Fibroblast of skin of abdomen (primary cell): ENCODE measurements at regions not wholly inside any gene's neighbourhood (a gene's known extent, or its start where the extent isn't known, plus 50 kb on each side); places are given as distances from the start of the nearest gene placed in this dataset.

Experiments
- DNase-seq: peaks from one replicate; pipeline ENCODE4 v3.0.0-alpha.2; 2013

DNA sequence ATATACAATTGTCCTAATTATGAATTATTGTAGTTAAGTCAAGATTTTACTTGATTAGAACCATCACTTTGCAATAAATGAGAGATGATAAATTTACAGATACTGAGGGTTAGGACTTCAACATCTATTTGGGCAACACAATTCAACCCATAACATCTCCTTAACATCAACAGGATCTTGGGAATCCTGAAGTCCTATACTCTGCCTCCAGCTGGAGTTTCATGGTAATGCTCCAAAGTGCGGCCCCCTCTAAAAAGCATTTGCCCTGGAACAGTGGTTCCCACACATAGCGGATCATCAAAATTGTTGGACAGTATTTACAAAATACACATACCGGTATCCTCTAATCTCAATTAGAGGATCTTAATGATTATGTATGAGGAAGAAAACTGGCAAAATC, 618.6 kb downstream of the CENPC start:
- DNase-seq: no peak

DNA sequence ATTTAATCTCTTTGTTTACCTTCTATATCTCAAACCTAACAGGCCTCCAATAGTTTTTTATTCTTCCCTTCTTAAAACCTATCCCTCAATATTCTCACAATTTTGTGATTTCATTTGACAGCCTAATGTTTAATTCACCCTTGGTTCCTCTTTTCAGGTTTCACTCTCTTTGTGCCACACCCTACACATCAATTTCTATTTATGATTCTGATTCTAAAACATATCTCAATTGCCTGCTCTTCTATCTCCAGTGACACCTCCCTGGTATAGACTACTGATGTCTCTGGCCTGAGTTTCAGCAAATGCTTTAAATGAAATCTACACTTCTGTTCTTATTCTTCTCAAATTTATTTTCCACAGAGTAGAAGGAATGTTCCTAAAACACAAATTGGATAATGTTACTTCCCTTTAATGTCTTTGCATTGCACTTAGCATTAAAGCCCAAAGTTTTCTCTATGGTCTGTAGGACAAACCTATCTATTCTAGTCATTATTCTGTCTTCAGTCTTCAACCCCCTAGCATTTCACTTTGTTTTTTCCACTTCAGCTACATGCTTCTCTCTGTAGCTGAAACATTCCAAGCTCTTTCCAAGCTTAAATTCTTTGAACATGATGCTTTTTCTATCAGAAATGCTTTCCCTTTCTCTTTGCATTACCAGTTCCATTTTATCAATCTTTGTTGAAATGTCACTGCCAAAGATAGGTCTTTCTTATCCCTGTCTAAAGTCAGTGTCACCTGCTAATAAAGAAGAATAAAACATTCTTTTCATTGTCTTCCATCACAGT, 622.0 kb downstream of the CENPC start:
- no peak for DNase-seq

DNA sequence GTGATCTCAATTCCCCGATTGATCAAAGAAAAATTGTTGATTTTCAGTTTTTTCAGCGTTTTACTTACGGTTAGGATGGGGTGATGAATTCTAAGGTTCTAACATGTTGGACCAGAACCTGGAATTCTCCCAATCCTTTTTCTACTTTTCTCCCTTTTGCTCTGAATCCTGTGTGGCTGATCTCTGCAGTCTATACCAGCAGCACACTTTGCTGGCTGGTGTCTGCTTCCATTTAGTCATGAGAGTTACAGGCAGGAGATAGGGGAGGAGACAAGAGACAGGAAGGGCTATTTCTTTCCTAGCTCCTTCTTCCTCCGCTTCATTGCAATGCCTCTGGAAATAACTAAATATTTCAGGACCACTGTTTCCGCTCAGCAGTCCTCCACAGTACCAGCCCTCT, 623.9 kb downstream of the CENPC start:
- DNase-seq: no peak

DNA sequence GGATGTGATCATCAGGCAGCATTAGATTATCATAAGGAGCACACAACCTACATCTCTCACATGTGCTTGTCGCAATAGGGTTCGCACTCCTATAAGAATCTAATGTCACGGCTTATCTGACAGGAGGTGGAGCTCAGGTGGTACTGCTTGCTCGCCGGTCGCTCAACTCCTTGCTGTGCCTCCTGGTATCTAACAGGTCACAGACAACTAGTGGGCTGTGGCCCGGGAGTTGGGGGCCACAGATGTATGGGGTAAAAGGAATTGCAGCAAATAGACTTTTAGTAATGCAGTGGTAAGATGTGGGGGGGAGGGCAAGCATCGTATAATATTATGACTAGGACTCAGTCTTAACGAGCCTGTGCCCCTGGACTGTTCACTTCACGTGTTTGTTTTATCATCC, 624.8 kb downstream of the CENPC start:
- no peak for DNase-seq

DNA sequence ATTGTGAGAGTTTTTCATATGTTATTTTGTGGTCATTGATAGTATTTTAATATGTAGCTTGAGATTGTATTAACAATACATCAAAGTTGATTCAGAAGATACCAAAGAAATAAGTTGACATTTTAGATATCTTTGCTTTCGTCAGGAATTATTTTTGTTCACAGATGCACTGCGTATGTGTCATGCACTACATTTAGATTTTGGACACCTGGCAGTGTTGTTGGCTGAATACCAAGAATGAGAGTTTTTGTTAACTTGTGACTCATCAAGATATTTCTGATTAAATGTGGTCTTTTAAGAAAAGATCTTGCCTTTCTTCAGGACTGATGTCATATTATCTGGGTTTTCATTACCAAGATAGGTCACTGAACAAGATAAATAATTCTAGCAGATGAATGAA, 633.4 kb downstream of the CENPC start:
- peak; percentile 8 for DNase-seq

DNA sequence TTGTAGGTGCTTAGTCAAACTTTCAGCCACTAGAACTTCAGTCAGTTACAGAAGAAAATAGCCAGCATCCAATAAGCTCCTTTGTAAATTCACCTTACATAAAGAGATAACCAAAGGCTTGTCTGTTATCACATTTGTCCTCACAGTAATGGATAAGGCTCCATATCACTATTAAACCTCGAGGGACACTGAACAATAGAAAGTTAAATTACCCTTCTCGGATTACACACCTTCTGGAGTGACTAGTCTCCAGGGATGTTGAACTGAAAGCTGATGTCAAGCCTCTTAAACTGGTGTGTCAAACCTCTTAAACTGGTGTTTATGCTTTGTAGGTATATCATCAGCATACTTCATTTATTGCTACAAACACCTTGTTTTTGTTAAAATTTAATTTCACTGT, 639.0 kb downstream of the CENPC start:
- DNase-seq: no peak

DNA sequence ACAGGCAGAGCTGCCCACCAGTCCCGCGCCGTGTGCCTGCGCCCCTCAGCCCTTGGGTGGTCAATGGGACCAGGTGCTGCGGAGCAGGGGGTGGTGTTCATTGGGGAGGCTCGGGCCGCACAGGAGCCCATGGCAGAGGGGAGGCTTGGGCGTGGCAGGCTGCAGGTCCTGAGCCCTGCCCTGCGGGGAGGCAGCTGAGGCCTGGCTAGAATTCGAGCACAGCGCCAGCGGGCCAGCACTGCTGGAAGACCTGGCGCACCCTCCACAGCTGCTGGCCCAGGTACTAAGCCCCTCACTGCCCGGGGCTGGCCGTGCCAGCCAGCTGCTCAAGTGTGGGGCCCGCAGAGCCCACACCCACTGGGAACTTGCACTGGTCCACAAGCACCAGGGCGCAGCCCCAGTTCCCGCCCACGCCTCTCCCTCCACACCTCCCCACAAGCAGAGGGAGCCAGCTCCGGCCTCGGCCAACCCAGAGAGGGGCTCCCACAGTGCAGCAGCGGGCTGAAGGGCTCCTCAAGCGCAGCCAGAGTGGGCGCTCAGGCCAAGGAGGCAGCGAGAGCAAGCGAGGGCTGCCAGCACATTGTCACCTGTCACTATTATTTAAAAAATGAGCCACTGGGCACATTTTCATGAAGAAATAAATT, 645.8 kb downstream of the CENPC start:
- DNase-seq: no peak

DNA sequence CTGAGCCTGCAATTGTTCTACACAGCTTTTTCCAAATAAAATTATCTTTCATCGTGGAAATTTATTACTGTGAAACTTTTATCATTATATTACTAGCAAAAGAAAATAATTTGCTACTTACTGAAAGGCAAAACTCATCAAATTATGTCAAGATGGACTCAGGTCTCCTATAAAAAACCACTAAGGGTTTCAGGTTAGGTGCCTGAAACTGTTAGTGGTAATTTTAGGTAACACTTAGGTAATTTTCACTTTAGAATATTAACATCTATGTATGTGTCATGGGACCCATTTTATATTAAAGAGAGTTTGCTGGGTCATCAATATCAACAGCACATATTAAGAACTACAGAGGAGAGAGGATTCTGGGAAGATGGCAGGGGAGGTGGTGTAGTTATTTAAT, 651.5 kb downstream of the CENPC start:
- no peak for DNase-seq

DNA sequence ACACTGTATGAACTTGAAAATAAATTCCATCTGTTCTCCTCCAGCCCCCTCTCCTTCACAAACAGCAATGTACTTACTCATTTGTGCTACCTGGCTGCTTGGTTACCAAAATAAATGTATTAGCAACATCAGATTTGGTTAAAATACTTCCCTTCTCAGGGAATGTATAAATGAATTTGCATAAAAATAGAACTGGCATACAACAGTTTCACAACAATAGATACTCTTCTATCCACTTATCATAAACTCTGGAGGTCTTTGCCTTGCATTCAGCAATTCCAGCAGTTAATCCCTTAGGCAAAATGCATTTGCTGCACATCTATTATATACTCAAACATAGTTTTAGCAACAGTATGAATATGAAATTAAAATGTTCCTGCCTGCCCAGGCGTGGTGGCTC, 658.2 kb downstream of the CENPC start:
- no peak for DNase-seq

DNA sequence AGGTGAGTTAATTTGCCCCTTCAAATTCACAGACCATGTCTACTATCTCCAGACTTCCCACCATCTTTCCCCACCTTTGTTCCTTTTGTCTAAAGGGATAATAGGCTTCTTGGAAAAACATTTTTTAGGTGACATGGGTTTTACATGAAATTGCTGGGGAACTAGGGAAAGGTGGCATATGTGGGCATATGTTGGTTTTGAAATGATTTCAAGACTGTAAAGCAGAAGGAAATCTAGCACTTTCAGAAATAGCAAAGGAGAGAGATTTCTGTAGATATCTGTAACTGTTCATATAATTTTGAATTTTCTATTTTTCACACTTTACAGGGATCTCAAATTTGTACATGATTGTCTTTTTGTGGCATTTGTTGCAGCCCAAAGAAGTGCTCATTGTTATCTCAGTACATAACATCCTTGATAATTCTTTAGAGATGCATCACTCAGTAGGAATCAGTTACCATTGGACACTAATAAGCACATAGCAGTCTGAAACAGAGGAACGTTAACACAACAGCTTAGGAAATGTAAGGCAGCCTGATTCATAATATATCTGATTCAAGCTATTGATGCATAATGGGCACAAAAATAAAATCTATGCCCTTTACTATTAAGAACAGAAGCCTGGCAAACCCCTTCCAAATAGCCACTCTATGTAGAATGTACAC, 659.7 kb downstream of the CENPC start:
- DNase-seq: no peak

DNA sequence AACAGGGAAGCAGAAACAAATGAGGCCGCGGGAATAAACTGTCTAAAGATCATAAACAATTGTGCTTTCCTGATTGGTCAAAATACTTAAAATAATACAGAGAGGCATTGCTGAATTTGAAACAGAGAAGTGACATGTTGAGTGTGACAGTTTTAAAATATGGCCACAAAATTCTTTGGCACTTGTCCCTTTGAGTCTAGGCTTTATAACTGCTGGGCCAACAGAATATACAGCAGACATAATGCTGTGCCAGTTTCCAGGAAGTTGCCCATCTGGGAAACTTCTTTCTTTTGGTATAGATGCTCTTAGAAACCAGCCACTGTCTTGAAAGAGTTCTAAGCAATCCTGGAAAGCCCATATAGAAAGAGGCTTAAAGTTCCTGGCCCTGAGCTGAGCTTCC, 668.4 kb downstream of the CENPC start:
- DNase-seq: no peak

DNA sequence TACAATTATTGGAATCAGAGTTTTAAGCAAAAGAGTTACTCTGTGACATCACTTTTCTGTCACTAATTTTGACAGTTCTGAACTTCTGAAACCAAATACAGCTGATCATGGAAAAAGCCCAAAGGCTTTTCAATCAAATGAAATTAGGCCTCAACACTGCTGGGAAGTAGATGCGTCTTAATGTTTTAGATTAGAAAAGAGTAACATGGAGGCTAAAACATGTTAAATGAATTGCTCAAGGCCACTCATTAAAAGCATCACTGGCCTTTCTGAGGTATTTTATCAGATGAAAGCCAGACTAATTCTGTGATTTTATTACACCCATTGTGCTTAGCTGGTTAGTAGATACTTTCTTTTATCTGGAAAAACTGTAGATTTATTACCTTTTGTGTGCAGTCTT, 672.6 kb downstream of the CENPC start:
- no peak for DNase-seq

DNA sequence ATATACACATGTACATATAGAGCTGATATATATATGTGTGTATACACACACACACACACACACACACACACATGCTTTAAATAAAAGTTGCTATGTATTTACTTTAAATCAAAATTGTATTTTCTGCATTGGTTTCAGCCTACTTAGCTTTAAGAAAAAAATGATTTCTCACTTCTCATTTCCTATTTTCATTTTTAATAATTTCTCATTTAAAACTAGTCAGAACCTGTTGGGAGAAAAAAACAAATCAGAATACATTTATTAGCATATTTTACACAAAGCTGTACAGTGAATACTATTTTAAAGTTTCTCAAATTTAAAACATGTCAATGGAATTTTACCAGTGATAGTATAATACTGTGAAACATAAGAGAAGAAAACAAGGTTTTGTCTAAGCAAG, 681.8 kb downstream of the CENPC start:
- DNase-seq: no peak

DNA sequence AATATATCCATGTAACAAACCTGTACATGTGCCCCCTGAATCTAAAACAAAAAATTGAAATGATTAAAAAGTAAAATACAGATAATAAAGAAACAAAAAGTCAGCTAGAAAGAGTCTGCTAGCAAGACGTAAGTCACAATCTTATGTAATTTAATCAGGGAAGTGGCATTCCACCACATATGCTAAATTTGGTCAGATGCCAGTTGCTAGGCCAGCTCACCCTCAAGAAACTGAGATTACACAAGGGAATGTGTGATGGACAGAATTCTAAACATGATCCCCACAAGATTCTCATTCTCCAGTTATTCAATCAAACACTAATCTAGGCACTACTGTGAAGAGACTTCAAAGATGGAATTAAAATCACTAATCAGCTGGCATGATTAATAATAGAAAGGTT, 689.3 kb downstream of the CENPC start:
- DNase-seq: no peak

DNA sequence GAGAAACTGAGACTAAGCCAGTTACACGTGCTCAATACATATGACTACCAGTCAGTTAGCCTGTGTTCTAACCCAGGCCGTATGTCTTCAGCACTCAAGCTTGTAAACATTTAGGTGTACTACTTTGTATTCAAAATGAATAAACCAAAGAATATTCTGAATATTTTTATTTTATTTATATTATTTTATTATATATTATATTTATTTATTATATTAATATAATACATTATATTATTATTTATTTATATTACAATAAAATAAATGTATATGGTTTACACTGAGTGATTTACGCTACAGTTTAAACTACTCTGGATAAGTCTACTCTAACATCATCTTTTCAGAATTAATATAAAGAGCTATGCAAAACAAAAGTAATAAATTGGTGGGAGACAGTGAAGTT, 691.5 kb downstream of the CENPC start:
- DNase-seq: no peak

DNA sequence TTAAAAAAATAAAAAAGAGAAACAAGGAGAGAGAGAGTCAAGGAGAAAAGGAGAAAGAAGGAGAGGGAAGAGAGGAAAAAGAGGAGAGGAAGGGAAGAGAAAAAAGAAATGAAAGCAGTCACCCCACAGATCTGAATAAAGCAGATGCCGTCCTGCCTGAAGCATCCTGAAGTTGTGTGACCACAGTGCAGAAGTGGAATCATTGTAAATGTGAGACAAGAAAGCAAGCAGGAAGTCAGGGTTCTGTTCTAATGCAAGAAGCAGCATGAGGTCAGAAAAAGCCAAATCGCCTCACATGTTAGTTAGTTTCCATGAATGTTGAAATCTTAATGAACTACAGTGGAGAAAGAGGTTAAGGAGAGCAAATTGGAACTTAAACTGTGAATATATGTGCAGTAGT, 692.5 kb downstream of the CENPC start:
- DNase-seq: no peak

DNA sequence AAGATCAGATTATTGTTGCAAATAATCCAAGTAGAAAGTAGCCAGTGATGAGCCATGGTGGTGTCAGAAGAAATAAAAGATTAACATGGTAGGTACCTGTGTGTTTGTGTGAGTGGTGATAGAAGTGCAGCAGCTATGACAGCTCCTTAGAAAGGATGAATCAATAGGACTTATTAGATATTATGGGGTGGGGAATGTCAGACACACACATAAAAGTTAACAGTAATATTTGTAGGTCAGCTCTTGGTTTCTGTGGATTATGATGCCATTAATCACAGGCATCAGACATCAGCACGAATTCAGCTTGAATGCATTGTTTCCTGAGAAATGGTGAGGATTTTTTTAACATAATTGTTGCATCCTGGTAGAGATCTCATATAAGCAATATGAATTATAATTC, 695.7 kb downstream of the CENPC start:
- no peak for DNase-seq

DNA sequence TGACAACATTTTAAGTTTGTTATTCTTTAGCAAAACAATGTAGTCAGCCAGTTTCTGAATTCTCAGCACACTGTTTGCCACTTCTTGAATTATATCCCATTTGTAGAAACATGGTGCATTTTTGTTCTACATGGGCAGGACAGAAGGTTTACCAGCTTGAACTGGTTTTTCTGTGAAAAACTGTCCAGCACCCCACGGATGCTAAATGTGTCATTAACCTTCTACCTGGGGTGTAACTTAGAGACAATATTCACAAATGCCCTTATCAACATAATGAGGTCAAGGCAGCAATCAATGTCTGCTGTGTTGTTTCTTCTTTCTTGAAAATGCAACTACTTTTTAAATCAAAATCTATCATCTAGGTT, 702.6 kb downstream of the CENPC start:
- no peak for DNase-seq

DNA sequence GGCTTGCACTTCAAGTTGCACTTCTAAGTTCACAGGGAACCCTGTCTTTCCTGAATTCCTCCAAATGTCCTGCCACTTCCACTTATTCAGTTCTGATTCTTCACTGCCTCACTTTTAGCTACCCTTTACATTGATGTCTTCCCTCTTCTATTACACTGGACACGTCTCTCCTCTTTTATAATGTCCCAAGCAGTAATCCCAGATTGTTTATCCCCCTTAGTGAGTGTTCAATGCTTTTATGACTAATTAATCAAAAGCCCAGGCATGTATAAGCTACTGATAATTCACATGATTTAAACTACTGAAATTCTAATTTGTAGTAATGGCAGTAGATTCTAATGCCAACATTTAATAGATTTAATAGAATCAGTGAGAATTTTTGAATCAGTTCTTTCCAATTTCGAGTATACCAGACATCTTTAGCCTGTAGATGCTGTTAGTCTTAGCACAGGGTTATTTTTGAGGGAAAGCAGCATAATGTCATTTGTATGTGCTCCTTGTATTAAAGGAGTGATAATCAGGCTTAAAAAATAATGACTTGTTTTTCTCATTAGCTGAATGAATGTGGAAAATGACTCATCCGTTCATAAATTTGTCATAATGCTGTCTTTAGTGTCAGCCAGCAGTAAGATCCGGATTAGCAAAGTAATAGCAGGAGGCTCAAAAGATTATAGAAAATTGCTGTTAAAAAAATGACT, 703.1 kb downstream of the CENPC start:
- DNase-seq: no peak

DNA sequence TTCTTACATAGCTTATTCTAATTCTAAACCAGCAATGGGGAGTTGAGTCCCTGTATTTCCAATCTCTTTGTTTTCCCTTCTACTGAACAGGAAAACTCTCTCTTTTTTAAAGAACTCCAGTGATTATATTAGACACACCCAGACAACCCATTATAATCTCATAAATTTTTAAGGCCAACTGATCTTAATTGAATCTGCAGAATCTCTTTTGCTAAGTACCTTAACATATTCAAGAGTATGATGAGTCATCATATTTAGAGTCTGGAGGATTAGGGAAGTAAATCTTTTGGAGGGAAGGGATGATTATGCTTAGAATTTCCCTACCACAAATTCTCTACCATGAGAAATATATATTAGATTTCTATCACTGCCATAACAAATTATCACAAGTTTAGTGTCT, 705.1 kb downstream of the CENPC start:
- DNase-seq: no peak

DNA sequence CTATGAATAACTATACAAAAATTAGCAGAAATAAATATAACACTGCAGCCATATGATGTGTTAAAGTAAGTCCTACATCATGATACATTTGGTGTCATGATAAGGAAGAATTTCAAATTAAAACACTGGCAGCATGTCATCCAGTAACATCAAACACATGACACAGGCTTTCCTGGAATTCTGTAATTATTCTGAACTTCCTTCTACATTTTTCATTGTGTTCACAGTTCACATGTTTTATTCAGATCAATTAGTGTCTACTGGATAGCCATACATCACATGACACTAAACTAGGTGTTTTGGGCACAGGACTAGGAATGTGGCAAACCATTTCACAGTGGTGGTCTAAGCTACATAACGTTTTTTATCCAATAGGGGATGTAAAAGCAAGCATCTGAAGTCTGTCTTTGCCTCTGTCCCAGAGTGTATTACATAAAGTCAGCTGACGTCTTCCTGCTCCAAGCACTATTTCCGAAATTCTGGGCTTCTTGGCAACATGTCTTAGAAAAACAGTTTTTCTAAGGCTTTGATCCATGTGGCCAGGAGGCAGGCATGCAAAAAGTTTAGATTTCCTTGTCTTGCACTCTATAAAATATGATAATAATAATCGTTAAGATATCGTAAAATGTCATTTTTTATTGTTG, 707.9 kb downstream of the CENPC start:
- DNase-seq: no peak

DNA sequence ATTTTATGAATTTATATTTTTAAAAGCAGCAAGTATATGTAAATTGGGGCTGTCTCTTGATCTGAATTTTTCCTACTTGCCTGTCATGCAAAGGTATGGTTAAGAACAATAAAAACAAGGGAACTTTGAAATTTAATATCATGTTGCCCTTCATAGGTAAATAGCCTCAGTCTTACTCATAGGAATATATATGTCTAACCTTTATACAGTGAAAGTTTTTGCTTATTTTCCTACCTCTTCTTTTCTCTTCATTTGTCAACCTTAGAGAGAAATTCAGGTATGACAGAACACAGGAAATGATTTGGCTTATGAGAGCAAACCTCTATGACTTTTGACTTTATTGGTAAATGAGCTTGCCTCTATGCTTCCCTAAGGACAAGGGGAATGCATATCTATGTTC, 716.0 kb downstream of the CENPC start:
- no peak for DNase-seq

DNA sequence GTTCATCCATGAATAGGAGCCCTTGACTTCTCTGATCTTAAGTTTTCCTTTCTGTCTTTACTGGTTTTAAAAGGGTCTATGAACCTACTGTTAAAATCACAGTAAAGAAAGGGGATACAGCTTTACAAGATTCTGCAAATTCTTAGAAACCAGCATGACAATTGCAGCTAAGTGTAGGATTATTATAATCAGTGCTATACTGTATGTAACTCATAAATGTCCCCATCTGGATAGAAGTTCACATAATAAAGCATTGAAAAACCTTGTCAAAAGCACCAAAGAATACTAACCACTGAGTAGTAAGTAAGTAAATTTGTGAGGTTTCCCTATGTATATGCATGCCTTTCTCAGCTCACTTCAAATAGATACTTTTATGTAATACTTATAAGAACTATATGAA, 724.6 kb downstream of the CENPC start:
- no peak for DNase-seq
